Astrocyte of the cerebellum (primary cell): ENCODE measurements at regions not wholly inside any gene's neighbourhood (a gene's known extent, or its start where the extent isn't known, plus 50 kb on each side); places are given as distances from the start of the nearest gene placed in this dataset.

Source experiments
- DNase-seq: peaks from one replicate; pipeline ENCODE4 v3.0.0-alpha.2; 2011; ENCODE audit warnings: low read depth
- H3K4me3 ChIP-seq: 2 replicates; pipeline ENCODE4 v1.5.1; 2011; ENCODE audit warnings: mild to moderate bottlenecking, low read depth, low read length, moderate library complexity
- CTCF ChIP-seq: IDR thresholded peaks from 2 replicates; pipeline ENCODE4 v1.5.1; 2012; ENCODE audit warnings: low read length, low read depth, moderate library complexity, mild to moderate bottlenecking; ENCODE audit errors: missing control alignments
- in situ Hi-C: cut with HindIII; loops from 2 replicates; pipeline ENCODE4 v1.10.0; 2017; ENCODE audit warnings: low sequenced_read_pairs

GRCh38 chr1:212228076-212228475 is 57.1 kb upstream of the PPP2R5A start:
- no peak for TF ChIP-seq CTCF
- DNase-seq = no peak
- no peak overlapping the region for H3K4me3 ChIP-seq
- in situ Hi-C loops = no loop called here

DNA sequence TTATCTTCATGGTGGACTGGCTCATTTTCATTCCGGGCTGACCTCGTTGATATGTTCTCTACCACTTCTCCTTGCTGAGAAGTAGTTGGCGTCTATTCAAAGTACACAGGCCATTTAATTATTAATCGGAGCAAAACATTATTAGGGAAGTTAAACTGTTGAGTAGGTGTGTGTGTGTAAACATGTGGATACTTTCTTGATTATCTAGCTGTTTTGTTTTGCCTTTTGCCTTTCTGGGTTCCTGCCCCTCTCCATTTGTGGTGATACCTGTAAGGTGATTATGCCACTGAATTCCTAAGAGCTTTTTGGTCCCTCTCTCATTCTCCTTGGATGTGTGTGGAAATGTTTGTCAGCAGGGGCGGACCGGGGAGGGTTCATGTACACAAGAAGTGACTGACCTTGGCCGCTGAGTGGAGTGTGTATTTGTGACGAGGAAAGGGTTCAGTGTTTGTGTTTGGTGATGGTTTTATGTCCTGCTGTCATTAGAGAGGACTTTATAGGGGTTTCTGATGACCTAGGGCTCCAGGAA is 56.6 kb upstream of the PPP2R5A start:
- no peak overlapping the region for H3K4me3 ChIP-seq
- in situ Hi-C loops = no loop called here
- DNase-seq = no peak
- no peak for TF ChIP-seq CTCF

GRCh38 chr1:212229654-212230053 is 55.6 kb upstream of the PPP2R5A start:
- TF ChIP-seq CTCF = no peak

GRCh38 chr1:212230329-212230728 is 54.9 kb upstream of the PPP2R5A start:
- in situ Hi-C loops = no loop called here
- no peak overlapping the region for H3K4me3 ChIP-seq
- no peak for DNase-seq
- no peak for TF ChIP-seq CTCF

More at GRCh38 chr1:212229654-212230053, 55.6 kb upstream of the PPP2R5A start:
- no peak for DNase-seq
- in situ Hi-C loops = no loop called here
- no peak overlapping the region for H3K4me3 ChIP-seq

- DNase-seq = no peak
- in situ Hi-C loops = no loop called here
- no peak overlapping the region for H3K4me3 ChIP-seq
- TF ChIP-seq CTCF = no peak
These were observed 53.8 kb upstream of the PPP2R5A start for GRCh38 chr1:212231372-212231771.

DNA sequence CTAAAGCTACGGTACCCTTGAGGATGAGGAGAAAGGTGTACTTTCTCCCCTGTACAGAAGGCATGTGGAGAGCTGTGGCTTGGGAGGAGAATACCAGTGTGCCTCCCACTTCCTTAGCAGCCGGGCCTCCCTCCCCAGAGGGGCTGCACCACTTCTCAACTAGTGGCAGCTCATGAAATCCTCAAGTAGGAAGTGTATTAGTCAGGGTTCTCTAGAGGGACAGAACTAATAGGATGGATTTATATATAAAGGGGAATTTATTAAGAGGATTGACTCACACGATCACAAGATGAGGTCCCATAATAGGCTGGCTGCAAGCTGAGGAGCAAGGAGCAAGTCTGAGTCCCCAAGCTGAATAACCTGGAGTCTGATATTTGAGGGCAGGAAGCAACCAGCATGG is 53.1 kb upstream of the PPP2R5A start:
- TF ChIP-seq CTCF = no peak
- no peak for DNase-seq
- in situ Hi-C loops = no loop called here
- no peak overlapping the region for H3K4me3 ChIP-seq

- no peak for TF ChIP-seq CTCF
- DNase-seq = no peak
- in situ Hi-C loops = no loop called here
- H3K4me3 ChIP-seq = no peak overlapping the region
These were observed 51.9 kb upstream of the PPP2R5A start for GRCh38 chr1:212233321-212233720.
